ENCODE measurements at regions not wholly inside any gene's neighbourhood (a gene's known extent, or its start where the extent isn't known, plus 50 kb on each side); places are given as distances from the start of the nearest gene placed in this dataset.
"Not testable (repeated sequence)": the region's sequence is repeated elsewhere in the genome, so short reads cannot be mapped to it uniquely, and the experiment has no call there.

GRCh38 chr1:217921126-217921904, 290.2 kb downstream of the SPATA17 start:
- no peak for DNase-seq (ENCODE audit: low spot score)

GRCh38 chr1:217924924-217925323, 293.8 kb downstream of the SPATA17 start:
- no peak for DNase-seq (ENCODE audit: low spot score)

- DNase-seq (ENCODE audit: low spot score), result no peak
Observed at GRCh38 chr1:217929213-217929885, 298.2 kb downstream of the SPATA17 start.

- DNase-seq (ENCODE audit: low spot score), result no peak
Observed at GRCh38 chr1:217943361-217943760, 312.2 kb downstream of the SPATA17 start.

GRCh38 chr1:217944550-217944949, 313.4 kb downstream of the SPATA17 start:
- no peak for DNase-seq (ENCODE audit: low spot score)

GRCh38 chr1:217946511-217946910, 315.4 kb downstream of the SPATA17 start:
- no peak for DNase-seq (ENCODE audit: low spot score)

GRCh38 chr1:217948741-217949140, 317.6 kb downstream of the SPATA17 start:
- DNase-seq (ENCODE audit: low spot score), result no peak

- DNase-seq (ENCODE audit: low spot score), result no peak
Observed at GRCh38 chr1:217953330-217953729, 322.2 kb downstream of the SPATA17 start.

GRCh38 chr1:217953922-217954321, 322.8 kb downstream of the SPATA17 start:
- no peak for DNase-seq (ENCODE audit: low spot score)

- no peak for DNase-seq (ENCODE audit: low spot score)
Observed at GRCh38 chr1:217955723-217956122, 324.6 kb downstream of the SPATA17 start.

GRCh38 chr1:217965156-217965786, 319.8 kb upstream of the RRP15 start:
- no peak for DNase-seq (ENCODE audit: low spot score)

- DNase-seq (ENCODE audit: low spot score), result no peak
Observed at GRCh38 chr1:217968085-217968484, 317.0 kb upstream of the RRP15 start.

GRCh38 chr1:217969428-217969827, 315.7 kb upstream of the RRP15 start:
- no peak for DNase-seq (ENCODE audit: low spot score)

GRCh38 chr1:217977943-217978342, 307.1 kb upstream of the RRP15 start:
- DNase-seq (ENCODE audit: low spot score), result no peak

GRCh38 chr1:217981430-217981829, 303.7 kb upstream of the RRP15 start:
- DNase-seq (ENCODE audit: low spot score), result no peak

GRCh38 chr1:217982331-217983050, 302.6 kb upstream of the RRP15 start:
- DNase-seq (ENCODE audit: low spot score), result no peak

GRCh38 chr1:217983051-217983375, 302.1 kb upstream of the RRP15 start:
- no peak for DNase-seq (ENCODE audit: low spot score)

GRCh38 chr1:217985641-217986040, 299.5 kb upstream of the RRP15 start:
- DNase-seq (ENCODE audit: low spot score), result no peak

GRCh38 chr1:217989510-217989909, 295.6 kb upstream of the RRP15 start:
- DNase-seq (ENCODE audit: low spot score), result no peak

GRCh38 chr1:217993439-217993838, 291.7 kb upstream of the RRP15 start:
- DNase-seq (ENCODE audit: low spot score), result no peak

- DNase-seq (ENCODE audit: low spot score), result not testable (repeated sequence)
Observed at GRCh38 chr1:218008296-218008695, 276.8 kb upstream of the RRP15 start.

- not testable (repeated sequence) for DNase-seq (ENCODE audit: low spot score)
Observed at GRCh38 chr1:218015106-218015505, 270.0 kb upstream of the RRP15 start.
